SH-SY5Y (cell line): ENCODE measurements at regions not wholly inside any gene's neighbourhood (a gene's known extent, or its start where the extent isn't known, plus 50 kb on each side); places are given as distances from the start of the nearest gene placed in this dataset.

Experiments
- GATA2 ChIP-seq: IDR thresholded peaks from 2 replicates; pipeline ENCODE4 v1.6.1; 2011; ENCODE audit warnings: mild to moderate bottlenecking, low read depth, low read length
- GATA3 ChIP-seq: IDR thresholded peaks from 2 replicates; pipeline ENCODE4 v1.6.1; 2011; ENCODE audit warnings: low read depth, mild to moderate bottlenecking, low read length, moderate library complexity

GRCh38 chr7:13068032-13068431 is 380.6 kb downstream of the ARL4A start:
- no peak for TF ChIP-seq GATA3
- TF ChIP-seq GATA2, result no peak
